NCI-H146 treated with DMSO at 0.1 percent for 48 hours (cell line): ENCODE measurements at regions not wholly inside any gene's neighbourhood (a gene's known extent, or its start where the extent isn't known, plus 50 kb on each side); places are given as distances from the start of the nearest gene placed in this dataset.

Source experiments
- DNase-seq: peaks from one replicate; lab custom pipeline; 2025; ENCODE audit not compliant: unreplicated experiment; lab: John Stamatoyannopoulos, UW

GRCh38 chr3:194077602-194078001 lies 58.3 kb upstream of the HES1 start:
- DNase-seq, result no peak

GRCh38 chr3:194078045-194078821 lies 57.7 kb upstream of the HES1 start:
- no peak for DNase-seq

GRCh38 chr3:194079702-194080172 lies 56.2 kb upstream of the HES1 start:
- peak; percentile 28 for DNase-seq

GRCh38 chr3:194080436-194080835 lies 55.5 kb upstream of the HES1 start:
- DNase-seq, result no peak

GRCh38 chr3:194080913-194081800 lies 54.8 kb upstream of the HES1 start:
- no peak for DNase-seq

GRCh38 chr3:194081826-194082225 lies 54.1 kb upstream of the HES1 start:
- DNase-seq, result no peak

GRCh38 chr3:194082743-194083636 lies 53.0 kb upstream of the HES1 start:
- DNase-seq, result no peak

GRCh38 chr3:194083637-194084224 lies 52.2 kb upstream of the HES1 start:
- no peak for DNase-seq

- no peak for DNase-seq
Observed at GRCh38 chr3:194084284-194084683, 51.7 kb upstream of the HES1 start.
